Glutamatergic neuron (in vitro differentiated cells): ENCODE measurements at regions not wholly inside any gene's neighbourhood (a gene's known extent, or its start where the extent isn't known, plus 50 kb on each side); places are given as distances from the start of the nearest gene placed in this dataset.
"Not testable (repeated sequence)": the region's sequence is repeated elsewhere in the genome, so short reads cannot be mapped to it uniquely, and the experiment has no call there.

ENCODE experiments used
- DNase-seq: peaks from one replicate; pipeline ENCODE4 v3.0.0; 2022
- H3K27ac Mint-ChIP-seq: one replicate; pipeline ENCODE4 v1.8.0; 2020; ENCODE audit warnings: mild to moderate bottlenecking, mixed read lengths, inconsistent platforms; ENCODE audit not compliant: unreplicated experiment
- H3K27me3 Mint-ChIP-seq: one replicate; pipeline ENCODE4 v1.8.0; 2020; ENCODE audit warnings: mild to moderate bottlenecking, moderate library complexity, mixed read lengths, inconsistent platforms; ENCODE audit not compliant: unreplicated experiment
- H3K36me3 Mint-ChIP-seq: one replicate; pipeline ENCODE4 v1.8.0; 2020; ENCODE audit warnings: mild to moderate bottlenecking, mixed read lengths, inconsistent platforms; ENCODE audit not compliant: unreplicated experiment
- H3K4me1 Mint-ChIP-seq: one replicate; pipeline ENCODE4 v1.8.0; 2020; ENCODE audit warnings: mild to moderate bottlenecking, low read depth, mixed read lengths, inconsistent platforms; ENCODE audit not compliant: unreplicated experiment
- H3K4me3 Mint-ChIP-seq: one replicate; pipeline ENCODE4 v1.8.0; 2020; ENCODE audit warnings: mild to moderate bottlenecking, mixed read lengths, inconsistent platforms; ENCODE audit not compliant: unreplicated experiment
- H3K9me3 Mint-ChIP-seq: one replicate; pipeline ENCODE4 v1.8.0; 2020; ENCODE audit warnings: mild to moderate bottlenecking, moderate library complexity, mixed read lengths, inconsistent platforms; ENCODE audit not compliant: unreplicated experiment

DNA sequence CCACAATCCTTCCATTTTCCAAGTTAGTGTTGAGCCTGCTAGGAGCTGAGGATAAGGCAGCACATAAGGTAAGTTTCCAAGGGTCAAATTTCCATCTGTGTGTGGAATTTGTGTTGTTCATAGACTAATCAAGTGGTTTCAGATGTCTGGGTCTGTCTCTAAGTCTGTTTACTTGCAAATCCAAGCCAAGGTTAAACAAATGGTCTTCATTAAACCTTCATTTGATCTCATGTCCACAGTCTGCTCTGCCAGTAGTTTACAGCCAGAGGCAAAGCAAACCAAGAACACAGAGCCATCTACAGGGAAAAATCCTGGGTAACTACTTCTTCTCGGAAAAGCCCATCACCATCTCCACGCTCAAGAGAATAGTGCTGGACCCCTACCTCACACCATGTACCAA lies 5450.2 kb upstream of the TPTE start:
- not testable (repeated sequence) for H3K4me3 Mint-ChIP-seq, DNase-seq, H3K36me3 Mint-ChIP-seq, H3K27ac Mint-ChIP-seq, H3K9me3 Mint-ChIP-seq, H3K4me1 Mint-ChIP-seq, H3K27me3 Mint-ChIP-seq

DNA sequence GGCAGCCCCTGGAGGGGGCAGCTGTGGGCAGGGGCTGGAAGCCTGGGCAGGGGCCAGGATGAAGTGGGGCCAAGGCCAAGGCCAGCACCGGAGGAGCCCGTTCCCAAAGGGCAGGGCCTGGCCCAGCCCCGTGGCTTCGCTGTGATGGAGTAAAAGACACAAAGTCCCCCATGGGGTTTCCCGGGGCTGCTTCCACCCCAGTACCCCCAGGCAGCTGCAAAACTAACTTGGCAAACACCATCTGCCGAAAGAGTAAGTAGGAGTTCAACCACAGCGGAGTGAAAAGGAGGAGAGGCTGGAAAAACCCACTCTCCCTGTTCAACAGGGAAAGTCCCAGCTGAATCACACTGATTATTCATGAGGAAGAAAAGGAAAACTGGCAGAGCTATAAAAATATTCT lies 5444.5 kb upstream of the TPTE start:
- H3K27me3 Mint-ChIP-seq, H3K9me3 Mint-ChIP-seq, H3K4me1 Mint-ChIP-seq, H3K4me3 Mint-ChIP-seq, DNase-seq, H3K36me3 Mint-ChIP-seq, H3K27ac Mint-ChIP-seq: not testable (repeated sequence)

DNA sequence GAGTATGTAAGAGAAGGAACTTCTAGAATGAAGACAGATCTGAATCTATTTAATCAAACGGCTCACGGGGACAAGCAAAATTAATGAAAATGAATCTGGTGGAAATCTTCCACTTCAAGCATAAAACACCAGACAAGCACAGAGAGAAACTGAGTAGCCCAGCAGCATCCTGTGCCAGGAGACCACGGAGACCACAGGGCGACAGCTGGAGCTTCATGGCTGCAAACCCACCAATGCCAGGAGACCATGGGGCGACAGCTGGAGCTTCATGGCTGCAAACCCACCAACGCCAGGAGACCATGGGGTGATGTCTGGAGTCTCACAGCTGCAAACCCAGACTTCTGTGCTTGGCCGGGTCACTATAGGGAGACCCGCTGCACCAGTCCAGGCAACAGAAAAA lies 5442.0 kb upstream of the TPTE start:
- H3K9me3 Mint-ChIP-seq, H3K36me3 Mint-ChIP-seq, H3K27me3 Mint-ChIP-seq, H3K4me3 Mint-ChIP-seq, DNase-seq, H3K4me1 Mint-ChIP-seq, H3K27ac Mint-ChIP-seq: not testable (repeated sequence)

DNA sequence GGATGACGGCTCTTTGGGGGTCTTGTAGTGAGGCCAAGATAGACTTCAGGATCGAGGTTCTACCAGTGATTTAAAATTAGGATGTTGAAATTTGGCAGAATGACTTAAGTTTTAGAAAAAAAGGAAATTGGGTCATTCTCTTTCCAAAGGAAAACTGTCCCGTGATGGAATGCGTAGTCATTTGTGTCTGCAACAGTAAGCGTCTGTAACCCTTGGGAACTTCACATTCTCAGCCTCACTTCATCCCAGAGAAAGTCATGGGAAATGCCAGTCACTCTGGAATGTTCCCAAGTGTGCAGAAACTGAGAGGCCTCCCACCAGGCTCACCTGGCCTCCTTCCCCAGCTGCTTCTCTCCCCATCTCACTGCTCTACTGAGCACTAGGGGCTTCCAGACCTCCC lies 5441.4 kb upstream of the TPTE start:
- H3K4me1 Mint-ChIP-seq, H3K4me3 Mint-ChIP-seq, H3K27me3 Mint-ChIP-seq, H3K36me3 Mint-ChIP-seq, H3K27ac Mint-ChIP-seq, DNase-seq, H3K9me3 Mint-ChIP-seq: not testable (repeated sequence)

DNA sequence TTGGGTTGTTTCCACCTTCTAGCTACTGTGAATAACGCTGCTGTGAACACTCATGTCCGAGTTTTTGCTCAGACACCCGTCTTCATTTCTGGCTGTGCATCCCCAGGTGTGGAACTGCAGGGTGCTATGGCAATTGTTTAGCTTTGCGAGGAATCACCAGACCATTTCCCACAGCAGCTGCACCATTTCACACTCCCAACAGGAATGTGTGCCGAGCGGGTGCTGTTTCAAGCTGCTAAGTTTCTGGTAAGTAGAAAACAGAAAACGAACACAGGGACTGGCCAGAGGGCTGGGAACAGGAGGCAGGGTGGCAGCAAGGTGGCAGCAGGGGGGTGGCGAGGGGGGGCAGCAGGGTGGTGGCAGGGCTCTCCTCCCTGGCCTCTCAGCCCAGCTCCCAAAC lies 5437.1 kb upstream of the TPTE start:
- H3K4me3 Mint-ChIP-seq, H3K27me3 Mint-ChIP-seq, H3K27ac Mint-ChIP-seq, H3K36me3 Mint-ChIP-seq, H3K9me3 Mint-ChIP-seq, DNase-seq, H3K4me1 Mint-ChIP-seq: not testable (repeated sequence)

DNA sequence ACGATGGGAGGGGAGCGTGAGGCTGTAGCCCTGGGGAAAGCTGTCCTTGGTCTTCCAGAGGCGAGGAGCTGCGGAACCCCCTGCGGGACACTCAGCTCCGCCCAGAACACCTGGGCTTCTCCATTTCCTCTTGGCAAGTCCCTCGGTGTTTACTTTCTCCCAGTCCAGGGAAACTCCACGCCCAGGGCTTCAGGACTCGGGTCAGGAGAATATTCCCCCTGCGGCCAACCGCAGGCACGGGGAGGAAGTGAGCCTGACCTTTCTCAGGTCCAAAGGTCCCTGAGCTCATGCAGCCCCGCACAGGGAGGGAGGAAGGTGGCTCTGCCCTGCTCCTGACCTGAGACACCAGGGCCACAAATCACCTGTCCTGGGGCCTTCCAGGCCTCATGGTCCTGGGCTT lies 5435.9 kb upstream of the TPTE start:
- H3K9me3 Mint-ChIP-seq, H3K27me3 Mint-ChIP-seq, H3K27ac Mint-ChIP-seq, H3K36me3 Mint-ChIP-seq, DNase-seq, H3K4me3 Mint-ChIP-seq, H3K4me1 Mint-ChIP-seq: not testable (repeated sequence)

DNA sequence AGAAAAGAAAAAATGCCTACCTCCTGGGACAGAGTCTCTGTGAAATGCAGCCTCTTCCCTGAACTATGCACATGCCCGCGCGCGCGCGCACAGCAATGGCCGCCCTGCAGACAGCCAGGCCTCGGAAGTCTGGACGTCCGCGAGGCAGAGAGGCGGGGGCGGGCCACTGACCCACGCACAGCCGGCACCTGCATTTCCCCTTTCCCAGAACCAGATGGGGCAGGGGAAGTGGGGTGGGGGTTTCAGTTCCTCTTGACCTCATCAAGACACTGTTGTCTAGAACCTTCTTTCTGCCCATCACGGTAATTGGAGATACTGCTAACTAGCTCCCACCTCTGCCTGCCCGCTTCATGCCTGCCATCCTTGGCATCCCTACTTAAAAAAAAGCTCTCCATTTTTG lies 5435.0 kb upstream of the TPTE start:
- H3K4me1 Mint-ChIP-seq, H3K36me3 Mint-ChIP-seq, DNase-seq, H3K9me3 Mint-ChIP-seq, H3K27me3 Mint-ChIP-seq, H3K27ac Mint-ChIP-seq, H3K4me3 Mint-ChIP-seq: not testable (repeated sequence)

DNA sequence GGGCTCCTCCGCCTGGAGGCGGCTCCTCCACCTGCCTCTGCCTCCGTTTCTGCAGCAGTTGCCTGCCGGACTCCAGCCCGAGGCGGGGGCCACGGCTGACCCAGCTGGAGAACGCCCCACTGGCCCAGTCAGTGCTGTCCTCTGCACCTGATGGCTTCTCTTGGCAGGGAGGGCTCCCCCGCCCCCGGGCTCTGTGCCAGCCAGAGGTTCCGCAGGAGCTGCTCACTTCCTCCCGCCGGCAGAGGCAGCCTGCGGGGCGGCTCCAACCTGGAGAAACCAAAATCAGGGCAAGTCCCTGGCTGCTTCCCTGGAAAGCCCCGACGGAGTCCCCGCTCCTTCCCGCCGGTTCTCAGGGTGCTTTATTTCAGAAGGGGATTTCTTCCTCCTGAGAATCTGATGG lies 5432.6 kb upstream of the TPTE start:
- H3K4me3 Mint-ChIP-seq, H3K4me1 Mint-ChIP-seq, H3K27ac Mint-ChIP-seq, H3K9me3 Mint-ChIP-seq, DNase-seq, H3K27me3 Mint-ChIP-seq, H3K36me3 Mint-ChIP-seq: not testable (repeated sequence)

DNA sequence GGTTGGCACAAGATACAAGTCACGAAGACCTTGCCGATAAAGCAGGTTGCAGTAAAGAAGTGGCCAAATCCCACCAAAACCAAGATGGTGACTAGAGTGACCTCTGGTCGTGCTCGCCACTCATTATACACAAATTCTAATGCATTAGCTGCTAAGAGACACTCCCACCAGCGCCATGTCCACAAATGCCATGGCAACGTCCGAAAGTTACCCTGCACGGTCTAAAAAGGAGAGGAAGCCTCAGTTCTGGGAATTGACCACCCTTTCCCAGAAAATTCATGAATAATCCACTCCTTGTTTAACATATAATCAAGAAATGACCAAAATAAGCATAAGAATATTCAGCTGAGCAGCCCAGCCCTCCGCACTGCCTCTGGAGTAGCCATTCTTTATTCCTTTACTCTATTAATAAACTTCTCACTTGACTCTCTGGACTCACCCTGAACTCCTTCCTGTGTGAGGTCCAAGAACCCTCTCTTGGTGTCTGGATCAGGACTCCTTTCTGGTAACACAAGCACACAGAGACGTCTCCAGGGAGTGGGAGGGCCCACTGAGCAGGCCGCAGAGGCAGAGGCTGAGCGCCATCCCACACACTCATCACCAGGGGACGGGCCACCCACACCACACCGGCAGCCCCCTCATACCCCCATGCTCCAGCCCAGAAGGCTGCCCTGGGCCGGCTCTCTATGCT lies 5431.8 kb upstream of the TPTE start:
- not testable (repeated sequence) for DNase-seq, H3K4me3 Mint-ChIP-seq, H3K36me3 Mint-ChIP-seq, H3K27me3 Mint-ChIP-seq, H3K9me3 Mint-ChIP-seq, H3K27ac Mint-ChIP-seq, H3K4me1 Mint-ChIP-seq

DNA sequence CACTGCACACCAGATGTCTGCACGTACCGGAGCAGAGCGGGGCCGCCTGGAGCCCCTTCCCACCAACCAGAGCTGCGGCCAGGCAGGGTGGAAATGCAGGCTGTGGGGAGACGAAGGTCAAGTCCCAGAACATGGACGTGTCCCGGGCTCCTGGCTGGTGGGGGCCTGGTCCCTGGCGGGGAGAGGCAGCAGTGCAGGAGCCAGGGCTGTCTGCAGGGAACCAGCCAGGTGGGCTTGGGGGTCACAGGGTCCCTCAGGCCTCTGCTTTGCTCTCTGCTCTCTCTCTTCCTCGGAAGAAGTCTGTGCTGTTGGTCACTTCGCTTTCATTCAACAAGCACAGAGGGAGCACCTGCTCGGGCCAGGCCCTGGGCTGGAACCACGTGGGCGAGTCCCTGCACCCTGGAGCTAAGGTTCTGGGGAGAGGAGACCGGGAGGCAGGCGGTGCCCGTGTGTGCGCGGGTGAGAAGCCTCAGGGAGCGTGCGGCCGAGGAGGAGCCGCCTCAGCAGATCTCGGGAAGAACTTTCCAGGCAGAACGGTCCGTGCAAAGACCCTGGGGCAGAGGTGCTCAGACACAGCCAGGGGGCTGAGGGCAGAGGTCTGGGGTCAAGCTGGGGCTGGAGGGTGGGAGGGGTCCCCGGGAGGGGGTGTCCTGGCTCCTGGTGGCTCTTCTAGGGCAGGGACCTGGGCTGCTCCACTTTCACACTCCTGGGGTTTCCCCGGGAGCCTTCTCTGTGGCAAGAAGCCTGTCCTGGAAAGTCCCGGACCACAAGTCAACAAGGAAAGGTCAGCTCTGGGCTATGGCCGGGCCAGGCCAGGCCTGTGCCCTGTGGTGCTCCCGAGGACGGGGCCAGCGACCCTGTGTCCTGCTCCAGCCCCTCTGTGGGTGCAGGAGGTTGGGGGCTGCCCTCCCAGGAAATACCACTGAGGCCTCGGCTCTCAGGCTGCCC lies 5431.0 kb upstream of the TPTE start:
- H3K4me3 Mint-ChIP-seq, H3K4me1 Mint-ChIP-seq, DNase-seq, H3K27ac Mint-ChIP-seq, H3K27me3 Mint-ChIP-seq, H3K36me3 Mint-ChIP-seq, H3K9me3 Mint-ChIP-seq: not testable (repeated sequence)

DNA sequence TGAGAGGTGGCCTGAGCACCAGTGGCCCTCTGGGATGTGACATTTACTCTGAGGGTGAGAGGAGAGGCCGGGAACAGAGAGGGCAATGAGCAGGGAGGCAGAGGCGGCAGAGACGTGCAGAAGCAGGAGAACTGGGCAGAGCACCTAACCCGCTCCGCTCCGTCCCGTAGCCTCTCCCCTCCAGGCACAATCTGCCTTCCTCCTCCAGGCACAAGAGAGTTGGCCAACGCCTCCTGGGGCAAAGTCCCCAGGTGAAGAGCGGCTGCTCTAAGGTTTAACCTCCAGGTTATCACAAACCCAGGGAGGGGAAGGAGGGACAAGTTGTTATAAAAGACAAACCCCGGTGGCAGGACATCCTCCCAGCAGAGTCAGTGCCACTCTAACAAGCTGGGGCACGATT lies 5430.1 kb upstream of the TPTE start:
- not testable (repeated sequence) for H3K4me3 Mint-ChIP-seq, H3K27me3 Mint-ChIP-seq, H3K4me1 Mint-ChIP-seq

DNA sequence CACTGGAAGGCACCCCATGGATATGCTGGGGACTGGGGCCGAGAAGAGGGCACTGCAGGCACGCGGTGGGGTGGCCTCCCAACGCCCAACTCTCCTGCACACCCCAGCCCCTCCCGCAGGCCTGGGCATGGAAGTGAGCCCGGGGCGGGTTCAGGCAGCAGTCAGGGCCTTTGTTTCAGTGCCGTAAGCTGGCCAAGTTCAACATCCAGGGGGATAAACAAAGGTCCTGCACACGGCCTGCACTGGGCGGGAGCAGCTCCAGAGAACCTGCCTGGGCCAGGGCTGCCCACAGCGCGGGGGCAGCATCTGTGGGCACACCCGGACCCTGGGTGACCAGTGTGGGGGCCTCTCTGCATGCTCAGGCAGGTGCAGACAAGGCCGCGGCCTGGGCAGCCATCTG lies 5425.8 kb upstream of the TPTE start:
- H3K4me1 Mint-ChIP-seq, H3K27me3 Mint-ChIP-seq, H3K36me3 Mint-ChIP-seq, H3K9me3 Mint-ChIP-seq, H3K27ac Mint-ChIP-seq, DNase-seq, H3K4me3 Mint-ChIP-seq: not testable (repeated sequence)

More for the DNA sequence above, 5430.1 kb upstream of the TPTE start:
- DNase-seq, H3K36me3 Mint-ChIP-seq, H3K27ac Mint-ChIP-seq, H3K9me3 Mint-ChIP-seq: not testable (repeated sequence)
